ENCODE measurements at regions not wholly inside any gene's neighbourhood (a gene's known extent, or its start where the extent isn't known, plus 50 kb on each side); places are given as distances from the start of the nearest gene placed in this dataset.

- TF ChIP-seq RAD21 (IDR thresholded peaks at IDR 0.05; ENCODE audit: low read depth) (no peak), TCF12 (IDR thresholded peaks at IDR 0.05; ENCODE audit: low read depth) (no peak), CREB1 (IDR thresholded peaks at IDR 0.05; ENCODE audit: low read depth) (no peak)
These were observed 365.3 kb upstream of the CCL2 start for GRCh38 chr17:33889766-33890165.

All from Ishikawa (cell line).